Activated CD8-positive, alpha-beta memory T cell treated with anti-CD3 and anti-CD28 coated beads, Interleukin-2, amount 50 U/mL, for 24 hours (primary cell): ENCODE measurements at regions not wholly inside any gene's neighbourhood (a gene's known extent, or its start where the extent isn't known, plus 50 kb on each side); places are given as distances from the start of the nearest gene placed in this dataset.

Experiments
- DNase-seq: peaks from one replicate; pipeline ENCODE4 v3.0.0-alpha.2; 2020; ENCODE audit errors: extremely low read depth

DNA sequence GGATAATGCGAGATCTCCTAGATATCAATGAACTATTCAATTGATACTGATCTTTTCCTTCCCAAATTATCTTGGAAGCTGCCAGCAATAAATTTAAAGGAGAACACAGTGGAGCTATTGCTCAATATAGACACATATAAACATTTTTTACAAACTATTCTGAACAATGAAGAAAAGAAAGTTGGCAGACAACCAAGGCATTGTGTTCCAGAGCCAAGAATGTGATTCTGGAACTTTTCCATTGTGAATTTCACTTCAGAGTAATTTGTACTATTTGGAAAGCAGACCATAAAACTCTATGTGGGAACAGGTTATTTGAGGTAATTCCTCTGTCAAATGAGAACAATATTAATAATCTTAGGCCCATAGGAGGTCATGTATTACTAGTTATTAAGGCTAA is 588.2 kb downstream of the IRS1 start:
- no peak for DNase-seq

DNA sequence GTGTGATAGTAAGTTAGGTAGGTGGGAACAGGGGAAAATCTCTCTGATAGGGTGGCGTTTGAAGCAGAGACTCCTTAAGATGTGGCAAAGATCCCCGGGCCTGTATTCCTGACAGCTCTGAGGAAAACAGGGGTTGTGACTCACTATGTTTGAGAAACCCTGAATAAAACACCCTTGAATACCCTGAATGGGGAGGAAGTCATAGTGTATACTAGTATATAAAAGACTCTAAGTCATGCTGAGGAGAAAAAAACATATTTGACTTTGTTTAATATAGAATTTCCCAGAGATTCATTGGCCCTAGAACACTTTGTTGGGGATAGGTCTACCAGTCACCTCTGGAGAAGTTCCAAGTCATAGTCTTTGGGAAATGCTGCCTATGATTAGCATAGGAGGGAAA is 590.9 kb downstream of the IRS1 start:
- no peak for DNase-seq

DNA sequence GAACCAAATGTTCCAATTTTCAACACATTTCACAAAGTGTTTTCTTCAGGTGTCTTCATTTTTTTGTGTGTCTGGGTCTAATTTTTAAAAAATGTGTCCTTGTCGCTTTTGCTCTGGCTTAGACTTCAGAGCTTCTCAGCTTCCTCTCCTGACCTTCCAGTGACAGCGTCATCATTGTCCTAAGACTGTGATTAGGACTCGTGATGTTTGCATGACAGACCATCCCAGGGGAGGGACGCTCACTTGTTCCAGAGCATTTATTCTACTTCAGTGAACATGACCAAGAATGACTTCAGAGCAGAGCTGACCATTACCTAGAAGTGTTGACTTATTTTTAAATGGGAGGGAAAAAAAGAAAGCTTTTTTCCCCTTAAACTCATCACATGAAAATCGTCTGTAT is 591.9 kb downstream of the IRS1 start:
- no peak for DNase-seq

DNA sequence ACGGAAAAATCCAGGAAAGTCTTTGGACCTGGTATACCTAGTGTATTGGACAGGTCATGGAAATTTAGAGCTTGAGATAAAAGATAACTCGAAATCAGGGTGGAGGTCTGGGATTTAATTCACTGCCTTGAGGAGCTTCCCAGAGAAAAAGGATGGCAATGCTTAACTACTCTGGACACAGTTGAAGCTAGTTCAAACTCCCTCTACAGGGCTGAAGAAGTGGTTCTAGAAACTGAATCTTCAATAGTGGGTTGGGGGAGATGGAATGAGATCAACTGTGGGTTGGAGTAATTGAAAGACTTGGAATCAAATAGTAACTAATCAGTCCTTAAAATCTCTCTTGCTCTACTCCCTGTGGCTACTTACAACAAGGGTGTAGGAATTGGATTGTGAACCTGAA is 600.1 kb downstream of the IRS1 start:
- no peak for DNase-seq

DNA sequence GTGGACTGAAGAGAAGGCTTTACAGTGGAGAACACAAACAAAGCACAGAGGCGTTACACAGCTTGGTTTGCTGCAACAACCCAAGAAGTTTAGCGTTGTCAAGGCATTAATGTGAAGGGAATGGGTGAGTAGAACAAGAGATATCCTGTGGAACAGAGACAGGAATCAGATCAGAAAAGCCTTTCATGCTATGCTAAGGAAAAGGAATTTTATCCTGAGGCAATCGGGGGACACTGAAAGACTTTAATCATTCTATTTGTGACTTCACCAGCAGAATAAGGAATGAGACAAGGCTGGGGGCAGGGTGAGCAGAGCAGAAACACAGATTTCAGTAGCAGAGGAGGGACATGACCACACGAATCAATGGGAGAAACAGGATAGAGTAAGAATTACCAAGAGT is 600.7 kb downstream of the IRS1 start:
- no peak for DNase-seq

DNA sequence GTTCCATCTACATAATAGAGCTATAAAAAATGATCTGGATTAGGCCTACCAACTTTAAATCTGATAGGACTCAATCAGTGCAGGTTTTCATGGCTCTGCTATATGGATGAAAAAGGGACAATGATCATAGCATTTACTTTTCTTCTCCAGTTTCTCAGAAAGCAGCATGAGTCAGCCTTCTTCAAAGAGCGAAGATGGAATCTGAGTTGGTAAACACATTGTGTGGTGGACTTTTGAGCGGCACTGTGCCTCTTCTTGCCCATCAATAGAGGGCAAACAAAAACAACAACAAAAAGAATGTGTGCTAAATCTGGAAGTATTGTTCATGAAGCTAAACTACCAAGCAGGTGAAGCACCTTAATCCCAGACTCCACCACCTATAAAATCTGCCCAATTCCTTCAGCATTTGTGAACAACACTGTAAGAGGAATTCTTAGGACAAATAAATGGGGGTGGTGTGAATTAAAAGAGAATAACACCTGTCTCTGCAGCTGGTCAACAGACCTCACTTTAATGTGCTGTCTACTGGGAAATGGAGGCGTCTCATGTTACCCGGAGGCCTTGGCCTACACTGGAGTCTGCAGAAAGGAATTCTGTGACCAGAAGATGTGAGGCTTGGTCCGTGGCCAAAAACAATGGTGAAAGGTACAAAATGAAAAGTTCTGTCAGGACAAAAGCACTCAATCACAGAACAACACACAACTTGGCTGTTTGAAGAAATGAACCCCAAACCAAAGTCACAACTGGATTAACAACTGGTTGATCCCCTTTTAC is 609.0 kb downstream of the IRS1 start:
- DNase-seq = no peak

DNA sequence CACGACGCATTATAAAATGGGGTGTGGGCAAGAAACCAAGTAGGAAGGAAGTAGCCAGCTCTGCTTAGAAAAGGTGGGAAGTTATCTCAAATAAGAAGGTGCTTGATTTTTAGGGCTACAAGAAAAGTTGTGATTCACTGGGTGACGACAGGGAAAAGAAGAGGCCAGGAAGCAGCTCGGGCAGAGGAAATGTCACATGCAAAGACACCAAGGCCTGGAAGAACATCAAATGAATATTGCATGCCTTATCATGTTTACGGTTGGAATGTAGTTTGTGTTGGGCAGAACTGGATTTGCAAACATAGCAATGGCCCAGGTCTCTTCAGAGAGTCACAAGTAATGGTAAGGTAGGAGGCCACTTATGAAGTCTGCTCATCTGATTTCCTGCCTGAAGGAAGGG is 610.6 kb downstream of the IRS1 start:
- DNase-seq = no peak

DNA sequence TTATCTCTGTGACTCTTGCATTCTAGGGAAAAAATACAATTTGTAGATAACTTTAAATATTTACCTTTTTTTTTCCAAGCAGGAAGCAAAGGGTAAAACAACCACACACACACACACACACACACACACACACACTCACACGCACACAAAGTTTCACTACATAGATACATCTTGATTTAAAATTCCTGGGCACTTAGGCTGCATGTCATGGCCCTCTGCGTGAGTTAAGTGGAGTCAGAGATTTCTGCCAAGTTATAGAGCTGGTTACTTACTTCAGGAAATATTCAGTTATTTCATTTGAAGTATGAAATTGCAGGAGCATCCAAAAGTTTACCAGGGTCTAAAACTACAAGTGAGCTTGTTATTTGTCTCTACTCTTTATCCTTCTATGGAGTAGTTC is 612.0 kb downstream of the IRS1 start:
- DNase-seq = no peak

DNA sequence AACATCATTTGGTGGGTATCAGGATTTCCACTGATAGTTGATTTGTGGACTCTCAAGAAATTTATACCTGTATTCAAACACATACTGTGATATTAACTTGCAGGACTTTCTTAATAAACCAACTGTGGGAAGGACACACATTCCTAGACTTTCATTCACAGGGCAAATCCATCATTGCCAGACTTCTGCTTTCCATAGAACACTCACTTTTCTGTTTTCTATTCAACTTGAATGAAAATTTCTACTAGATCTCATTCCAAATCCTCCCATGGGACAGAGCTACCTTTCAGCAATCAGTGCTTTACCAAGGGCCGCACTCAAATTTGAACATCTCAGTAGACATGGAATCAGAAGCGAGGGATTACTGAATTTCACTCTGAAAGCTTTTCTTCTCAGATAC is 612.5 kb downstream of the IRS1 start:
- DNase-seq = no peak

DNA sequence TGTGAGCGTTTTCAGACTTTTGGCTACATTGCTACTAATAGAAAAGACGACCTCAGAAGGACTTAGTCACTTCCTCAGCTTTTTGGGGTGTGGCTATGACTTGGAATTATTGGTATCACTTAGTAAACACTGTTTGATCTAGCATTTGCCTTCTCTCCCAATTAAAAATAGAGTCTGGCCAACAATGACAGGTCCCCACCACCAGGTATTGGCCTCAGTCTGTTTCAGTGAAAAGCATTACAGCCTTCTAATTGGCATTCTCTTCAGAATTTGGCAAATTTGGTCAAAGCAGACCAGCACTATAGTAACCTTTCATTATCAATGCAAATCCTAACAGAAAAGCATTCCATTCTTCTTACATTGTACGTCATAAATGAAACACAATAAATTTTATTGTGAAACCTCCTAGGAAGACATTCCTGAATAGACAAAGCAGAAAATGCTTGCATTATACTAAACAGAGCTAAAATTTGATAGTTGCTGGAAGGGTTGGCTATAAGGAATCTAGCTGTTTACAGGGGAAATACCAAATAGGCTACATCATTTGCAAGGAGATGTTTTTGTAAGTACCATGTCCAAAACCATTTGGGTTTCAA is 613.9 kb downstream of the IRS1 start:
- DNase-seq = no peak

DNA sequence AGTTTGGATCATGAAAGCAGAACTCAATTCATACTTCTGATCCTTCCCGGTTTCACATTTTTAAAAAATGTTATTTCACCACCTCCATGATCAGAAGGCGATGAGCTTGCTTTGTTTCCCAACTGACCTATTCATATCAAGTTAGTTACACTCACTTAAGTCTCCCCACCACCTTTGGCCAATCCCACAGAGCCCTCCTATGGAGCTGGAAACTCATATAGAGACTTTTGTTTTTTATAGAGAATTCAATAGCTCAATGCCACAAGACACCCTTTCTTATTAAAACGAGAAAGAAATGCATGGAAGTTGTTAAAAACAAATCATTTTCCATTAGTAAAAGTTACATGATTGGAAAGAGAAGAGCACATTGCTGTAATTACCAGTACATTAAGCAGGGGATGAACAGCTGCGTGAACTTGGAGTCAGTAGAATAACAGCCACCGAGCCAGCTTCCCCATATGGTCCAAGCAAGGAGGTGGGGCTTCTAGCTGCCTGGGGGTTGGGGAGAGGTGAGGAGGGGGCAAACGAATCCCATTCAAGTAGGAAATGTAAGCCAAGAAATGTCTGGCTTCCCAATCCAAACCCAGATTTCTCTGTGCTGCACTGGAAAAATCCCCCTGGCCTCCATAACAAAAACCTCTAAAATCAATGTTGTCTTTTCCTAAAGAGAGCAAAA is 614.5 kb downstream of the IRS1 start:
- DNase-seq = no peak

DNA sequence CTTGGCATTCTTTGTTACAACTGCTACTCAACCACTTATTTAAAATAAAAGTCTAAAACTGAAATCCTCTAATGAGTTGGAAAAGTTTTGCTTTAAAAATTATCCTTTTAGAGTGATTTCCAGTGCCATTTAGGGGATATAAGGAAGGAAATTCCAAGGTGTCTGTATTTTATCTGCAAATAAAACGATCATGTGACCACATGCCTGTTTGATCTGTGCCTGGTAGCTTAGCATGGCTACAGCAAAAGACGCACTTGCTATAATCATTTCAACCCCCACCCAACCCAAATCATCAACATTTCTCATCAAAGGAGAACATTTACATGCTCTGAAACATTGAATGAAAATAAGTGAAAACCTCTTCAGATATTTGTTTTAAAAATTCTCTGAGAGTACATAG is 615.1 kb downstream of the IRS1 start:
- DNase-seq = no peak

DNA sequence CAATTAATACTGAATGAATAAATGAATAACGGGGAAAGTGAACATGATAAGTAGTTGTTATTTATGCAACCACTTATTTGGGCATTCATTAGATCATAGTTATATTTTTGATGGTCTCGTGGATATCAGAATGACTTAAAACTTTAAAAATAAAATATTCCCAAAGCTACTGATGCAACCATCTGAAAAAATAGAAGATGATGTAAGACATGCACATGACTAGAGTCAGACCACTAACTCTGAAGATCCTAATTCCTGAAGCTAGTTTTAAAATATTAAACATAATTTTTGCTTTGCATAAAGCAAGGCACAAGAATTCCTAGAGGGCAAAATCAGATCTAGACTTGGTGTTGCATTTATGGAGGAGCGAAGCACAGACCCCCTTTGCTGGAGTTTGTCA is 616.1 kb downstream of the IRS1 start:
- DNase-seq = no peak

DNA sequence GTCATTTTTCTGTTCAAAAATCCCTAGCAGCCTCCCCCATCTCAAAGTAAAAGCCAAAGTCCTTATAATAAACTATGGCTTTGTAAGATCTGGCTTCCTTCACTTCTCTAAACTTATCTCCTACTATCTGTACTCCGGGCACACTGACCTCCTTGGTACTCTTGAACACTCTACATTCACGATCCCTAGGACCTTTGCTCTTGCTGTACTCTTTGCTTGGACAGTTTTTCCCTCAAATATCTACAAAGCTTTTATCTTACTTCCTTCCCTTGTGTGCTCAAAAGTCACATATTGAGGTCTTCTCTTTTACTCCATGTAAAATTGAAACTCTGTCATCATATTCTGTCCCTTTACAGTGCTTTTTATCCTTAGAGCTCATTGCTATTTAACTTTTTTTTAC is 616.6 kb downstream of the IRS1 start:
- no peak for DNase-seq

DNA sequence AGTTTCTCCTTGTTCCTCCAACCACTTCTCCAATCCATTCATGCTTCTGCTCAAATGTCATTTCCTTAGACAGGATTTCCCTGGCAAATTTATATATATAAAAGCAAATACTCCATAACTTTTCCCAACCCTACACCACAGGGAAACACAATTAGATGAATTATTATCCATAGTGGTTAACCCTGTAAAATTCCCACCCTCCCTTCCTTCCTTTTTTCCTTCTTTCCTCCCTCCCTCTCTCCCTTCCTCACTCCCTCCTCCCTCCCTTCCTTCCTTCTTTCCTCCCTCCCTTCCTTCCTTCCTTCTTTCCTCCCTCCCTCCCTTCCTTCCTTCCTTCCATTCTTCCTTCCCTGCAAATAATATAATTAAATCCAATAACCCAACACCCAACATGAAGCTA is 617.7 kb downstream of the IRS1 start:
- DNase-seq = no peak

DNA sequence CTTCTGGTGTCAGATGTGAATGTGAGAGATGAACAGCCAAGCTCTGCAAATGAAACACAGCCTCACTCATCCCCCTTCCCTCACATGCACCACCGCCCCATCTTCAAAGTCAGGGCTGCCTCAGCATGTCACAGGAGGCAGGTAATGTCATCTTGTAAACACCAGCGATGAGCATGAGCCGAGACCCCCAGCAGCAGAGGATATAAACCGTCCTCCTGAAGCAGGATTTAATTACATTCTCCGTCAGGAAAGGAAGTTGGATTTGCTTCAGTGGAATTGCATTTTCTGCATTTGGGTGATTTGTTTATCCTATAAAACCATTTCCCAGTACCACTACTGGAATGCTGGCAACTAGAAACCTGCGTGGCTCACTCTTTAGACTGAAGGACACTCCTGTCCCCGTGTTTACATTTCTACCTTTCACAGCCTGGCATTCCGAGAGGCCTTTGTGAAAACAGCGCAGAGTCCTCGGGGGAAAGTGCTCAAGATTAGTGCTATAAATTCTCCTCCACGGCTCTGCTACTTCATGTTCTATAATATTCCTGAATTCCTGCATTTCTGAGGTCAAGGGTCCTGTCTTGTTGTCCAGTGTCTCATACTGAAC is 619.2 kb downstream of the IRS1 start:
- DNase-seq = no peak

DNA sequence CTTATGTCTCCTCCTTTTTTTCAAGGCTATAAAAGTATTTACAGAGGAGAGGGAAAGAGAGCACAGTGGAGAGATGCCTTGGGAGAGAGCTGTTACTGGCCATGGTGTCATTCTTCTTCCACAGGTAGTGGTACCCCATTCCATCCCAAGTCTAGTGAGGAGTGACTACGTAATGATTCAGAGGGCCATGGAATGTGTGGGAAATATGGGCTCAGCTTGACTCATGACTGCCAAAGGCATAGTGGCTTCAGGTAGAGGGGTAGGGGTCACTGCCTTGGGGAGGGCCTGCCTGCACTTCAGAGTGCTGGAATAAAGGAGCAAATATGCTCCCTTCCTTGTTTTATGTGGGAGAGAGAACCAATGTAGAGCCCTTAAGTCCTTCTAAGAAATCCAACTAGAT is 620.6 kb downstream of the IRS1 start:
- no peak for DNase-seq

DNA sequence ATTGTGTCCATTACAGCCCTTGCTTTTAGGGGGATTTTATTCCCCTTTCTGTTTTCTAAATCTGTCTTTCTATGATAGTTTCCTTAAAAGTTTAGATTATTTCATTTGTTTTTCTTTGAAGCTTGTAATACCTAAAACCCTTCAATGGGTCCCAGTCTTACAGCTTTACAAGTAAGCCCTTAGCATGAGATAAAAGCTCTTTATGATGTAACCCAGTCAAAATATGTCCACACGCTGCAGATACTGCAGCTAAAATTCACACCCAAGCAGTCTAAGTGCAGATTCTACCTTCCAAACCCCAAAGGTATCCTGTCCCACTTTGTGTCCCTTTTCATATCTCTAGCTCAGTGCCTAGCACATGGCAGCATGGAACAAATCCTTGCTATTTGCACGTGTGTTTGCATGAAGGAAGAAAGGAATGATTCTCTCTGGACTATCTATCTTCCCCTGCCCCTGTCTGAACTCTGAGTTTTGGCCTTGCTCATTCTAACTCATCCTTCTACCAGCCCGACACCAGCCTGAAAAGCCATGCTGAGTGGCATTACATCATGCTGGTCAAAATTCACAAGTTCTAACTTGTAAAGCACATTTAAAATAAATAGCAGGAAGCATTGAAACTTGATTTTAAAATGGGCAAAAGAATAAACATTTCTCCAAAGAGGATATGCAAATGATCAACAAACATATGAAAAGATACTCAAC is 623.2 kb downstream of the IRS1 start:
- no peak for DNase-seq

DNA sequence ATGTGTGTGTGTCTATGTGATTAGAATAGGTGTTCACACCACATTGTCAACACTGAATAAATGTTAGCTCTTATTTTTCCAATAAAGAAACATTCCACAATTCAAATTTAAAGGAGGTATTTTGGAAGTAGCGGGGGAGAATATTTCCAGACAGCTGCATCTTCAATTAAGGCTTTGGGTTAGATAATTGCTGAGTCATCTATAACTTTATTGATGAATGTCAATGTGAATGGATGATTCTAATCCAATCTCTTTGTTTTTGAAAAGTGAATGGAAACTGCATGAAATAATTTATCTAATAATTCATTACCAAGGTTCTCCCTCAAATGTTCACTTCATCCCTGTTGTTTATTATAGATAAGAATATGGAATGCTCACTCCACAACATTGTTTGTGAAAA is 625.2 kb downstream of the IRS1 start:
- no peak for DNase-seq

DNA sequence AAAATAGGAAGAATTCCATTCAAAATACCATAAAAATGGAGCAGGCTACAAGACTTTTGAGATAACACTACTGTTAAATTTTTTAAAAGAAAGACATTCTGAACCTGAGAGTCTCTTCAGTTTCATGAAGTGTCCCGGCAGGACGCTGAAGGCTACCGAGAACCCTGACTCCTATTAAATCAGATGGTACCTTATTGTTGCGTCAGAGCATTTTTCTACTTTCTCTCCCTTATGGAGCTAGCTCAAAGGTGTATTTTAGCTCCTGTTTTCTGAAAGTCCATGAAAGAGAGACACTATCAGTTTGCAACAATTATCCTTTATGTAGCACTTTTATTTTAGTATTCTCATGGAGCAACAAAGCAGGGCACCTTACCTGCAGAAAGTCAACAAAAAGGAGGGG is 626.7 kb downstream of the IRS1 start:
- no peak for DNase-seq

DNA sequence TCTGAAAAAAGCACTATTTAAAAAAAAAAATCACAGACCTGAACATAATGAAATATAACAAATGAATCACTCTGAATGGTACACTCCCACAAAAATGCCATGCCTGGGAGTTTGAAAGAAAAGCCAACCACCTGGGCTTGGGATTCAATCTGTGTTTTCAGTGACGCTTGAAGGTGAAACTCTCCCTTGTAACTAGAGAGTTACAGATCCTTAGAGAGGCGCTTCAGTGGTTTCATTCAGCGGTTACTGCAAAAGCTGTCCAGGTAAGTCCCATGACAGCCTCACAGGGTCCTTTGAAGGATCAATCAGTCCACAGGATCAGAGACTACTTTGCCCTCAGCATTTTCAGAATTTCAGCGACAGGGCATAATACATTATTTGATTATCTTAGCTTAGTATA is 627.3 kb downstream of the IRS1 start:
- no peak for DNase-seq
